H9 (cell line): ENCODE measurements at regions not wholly inside any gene's neighbourhood (a gene's known extent, or its start where the extent isn't known, plus 50 kb on each side); places are given as distances from the start of the nearest gene placed in this dataset.

ENCODE experiments used
- DNase-seq: peaks from one replicate; pipeline ENCODE4 v3.0.0-alpha.2; 2017
- H2AFZ ChIP-seq: one replicate; pipeline ENCODE4 v1.6.1; 2013; ENCODE audit warnings: mild to moderate bottlenecking, low read length, control low read depth, moderate library complexity
- H2AK5ac ChIP-seq: 2 replicates; pipeline ENCODE4 v1.6.1; 2013; ENCODE audit warnings: low read length, control low read depth, mixed read lengths; ENCODE audit not compliant: insufficient read length
- H2BK120ac ChIP-seq: one replicate; pipeline ENCODE4 v1.6.1; 2013; ENCODE audit warnings: low read depth, mild to moderate bottlenecking, low read length, control low read depth, inconsistent platforms; ENCODE audit not compliant: poor library complexity, severe bottlenecking
- H2BK12ac ChIP-seq: 2 replicates; pipeline ENCODE4 v1.6.1; 2013; ENCODE audit warnings: low read length, control low read depth, mixed read lengths, low read depth; ENCODE audit not compliant: insufficient read length
- H2BK15ac ChIP-seq: 2 replicates; pipeline ENCODE4 v1.6.1; 2013; ENCODE audit warnings: low read depth, low read length, control low read depth
- H2BK20ac ChIP-seq: one replicate; pipeline ENCODE4 v1.6.1; 2013; ENCODE audit warnings: low read depth, mild to moderate bottlenecking, low read length, control low read depth, inconsistent platforms; ENCODE audit not compliant: poor library complexity, severe bottlenecking
- H2BK5ac ChIP-seq: 2 replicates; pipeline ENCODE4 v1.6.1; 2013; ENCODE audit warnings: low read length, control low read depth, mixed read lengths; ENCODE audit not compliant: insufficient read length
- H3K14ac ChIP-seq: 2 replicates; pipeline ENCODE4 v1.6.1; 2013; ENCODE audit warnings: low read length, control low read depth; ENCODE audit not compliant: insufficient read depth
- H3K18ac ChIP-seq: 2 replicates; pipeline ENCODE4 v1.6.1; 2013; ENCODE audit warnings: low read depth, mild to moderate bottlenecking, mixed read lengths, low read length, control low read depth; ENCODE audit not compliant: insufficient read length
- H3K23ac ChIP-seq: 2 replicates; pipeline ENCODE4 v1.6.1; 2013; ENCODE audit warnings: low read length, control low read depth, mixed read lengths, low read depth; ENCODE audit not compliant: insufficient read length
- H3K23me2 ChIP-seq: 2 replicates; pipeline ENCODE4 v1.6.1; 2013; ENCODE audit warnings: low read depth, mild to moderate bottlenecking, mixed read lengths, low read length, control low read depth; ENCODE audit not compliant: insufficient read length, poor library complexity, severe bottlenecking
- H3K27ac ChIP-seq: 2 replicates; pipeline ENCODE4 v1.5.1; 2013; ENCODE audit warnings: low read length, control low read depth, mixed read lengths, low read depth; ENCODE audit not compliant: insufficient read length
- H3K27me3 ChIP-seq: 2 replicates; pipeline ENCODE4 v1.6.1; 2013; ENCODE audit warnings: low read length, control low read depth, inconsistent platforms; ENCODE audit not compliant: insufficient read depth
- H3K4ac ChIP-seq: 2 replicates; pipeline ENCODE4 v1.6.1; 2013; ENCODE audit warnings: low read depth, mild to moderate bottlenecking, control low read depth, inconsistent platforms, low read length, moderate library complexity
- H3K4me1 ChIP-seq: 2 replicates; pipeline ENCODE4 v1.6.1; 2013; ENCODE audit warnings: low read length, control low read depth, inconsistent platforms; ENCODE audit not compliant: insufficient read depth
- H3K4me2 ChIP-seq: 2 replicates; pipeline ENCODE4 v1.6.1; 2013; ENCODE audit warnings: low read length, control low read depth, mixed read lengths; ENCODE audit not compliant: insufficient read length, insufficient read depth
- H3K56ac ChIP-seq: 2 replicates; pipeline ENCODE4 v1.6.1; 2013; ENCODE audit warnings: low read depth, mild to moderate bottlenecking, mixed read lengths, low read length, control low read depth; ENCODE audit not compliant: insufficient read length
- H3K79me1 ChIP-seq: 2 replicates; pipeline ENCODE4 v1.6.1; 2013; ENCODE audit warnings: low read depth, mild to moderate bottlenecking, moderate library complexity, low read length, control low read depth, inconsistent platforms; ENCODE audit not compliant: insufficient read depth, poor library complexity, severe bottlenecking
- H3K79me2 ChIP-seq: 2 replicates; pipeline ENCODE4 v1.6.1; 2013; ENCODE audit warnings: low read length, control low read depth, inconsistent platforms; ENCODE audit not compliant: insufficient read depth
- H3K9ac ChIP-seq: 2 replicates; pipeline ENCODE4 v1.6.1; 2013; ENCODE audit warnings: low read length, control low read depth, mixed read lengths; ENCODE audit not compliant: insufficient read length; ENCODE audit errors: extremely low read depth
- H3K9me3 ChIP-seq: one replicate; pipeline ENCODE4 v1.6.1; 2013; ENCODE audit warnings: low read depth, low read length, inconsistent platforms; ENCODE audit not compliant: control insufficient read depth
- H3T11ph ChIP-seq: one replicate; pipeline ENCODE4 v1.6.1; 2013; ENCODE audit warnings: mild to moderate bottlenecking, low read length, control low read depth, inconsistent platforms
- H4K20me1 ChIP-seq: one replicate; pipeline ENCODE4 v1.6.1; 2013; ENCODE audit not compliant: control insufficient read depth, insufficient read length, insufficient read depth
- H4K5ac ChIP-seq: 2 replicates; pipeline ENCODE4 v1.6.1; 2013; ENCODE audit warnings: low read depth, mild to moderate bottlenecking, mixed read lengths, low read length, control low read depth; ENCODE audit not compliant: insufficient read length
- H4K8ac ChIP-seq: replicated peaks from 2 replicates; pipeline ENCODE4 v1.6.1; 2013; ENCODE audit warnings: low read length, control low read depth, mixed read lengths, low read depth; ENCODE audit not compliant: insufficient read length
- H4K91ac ChIP-seq: 2 replicates; pipeline ENCODE4 v1.6.1; 2013; ENCODE audit warnings: low read depth, mild to moderate bottlenecking, moderate library complexity, mixed read lengths, low read length, control low read depth; ENCODE audit not compliant: insufficient read length
- H3K27ac Mint-ChIP-seq, 3 experiments: 2 replicates in 2 of 3; 3 replicates in 1 of 3; pipeline ENCODE4 v1.8.0; 2020 to 2021; ENCODE audit warnings: mixed read lengths in 3 of 3, mild to moderate bottlenecking in 1 of 3, moderate library complexity in 1 of 3
- H3K27me3 Mint-ChIP-seq: 2 replicates; pipeline ENCODE4 v1.8.0; 2021; ENCODE audit warnings: low read depth, mild to moderate bottlenecking, moderate library complexity, mixed read lengths
- H3K36me3 Mint-ChIP-seq, 3 experiments: 2 replicates in 2 of 3; 3 replicates in 1 of 3; pipeline ENCODE4 v1.8.0; 2020 to 2021; ENCODE audit warnings: low read depth in 3 of 3, mixed read lengths in 3 of 3; ENCODE audit not compliant: insufficient read depth in 1 of 3
- H3K4me1 Mint-ChIP-seq, 2 experiments: 2 replicates each; pipeline ENCODE4 v1.8.0; 2020; ENCODE audit warnings: mixed read lengths in 2 of 2
- H3K4me3 Mint-ChIP-seq, 2 experiments: 2 replicates in 1 of 2; 3 replicates in 1 of 2; pipeline ENCODE4 v1.8.0; 2020 to 2021; ENCODE audit warnings: mild to moderate bottlenecking in 2 of 2, mixed read lengths in 2 of 2, moderate library complexity in 1 of 2
- H3K9me3 Mint-ChIP-seq, 2 experiments: 2 replicates in 1 of 2; 3 replicates in 1 of 2; pipeline ENCODE4 v1.8.0; 2020; ENCODE audit warnings: mild to moderate bottlenecking in 2 of 2, mixed read lengths in 2 of 2, moderate library complexity in 1 of 2
- WGBS: extraction: QIAGEN DNeasy Blood & Tissue Kit; methylation state at CpG from one replicate; pipeline ENCODE4 v1.1.7; 2013; ENCODE audit warnings: missing lambda C conversion rate, low lambda C conversion rate, mixed read lengths; ENCODE audit not compliant: insufficient read length; ENCODE audit errors: extremely low coverage; 5-methylcytosine and 5-hydroxymethylcytosine counted together
- TF ChIP-seq, protein P1 (sequence below): fragments of 200-600 bp; sonication (generic); conservative IDR thresholded peaks from 3 replicates; pipeline ENCODE4 v1.8.0; 2021; ENCODE audit warnings: antibody characterized with exemption, mild to moderate bottlenecking

DNA sequence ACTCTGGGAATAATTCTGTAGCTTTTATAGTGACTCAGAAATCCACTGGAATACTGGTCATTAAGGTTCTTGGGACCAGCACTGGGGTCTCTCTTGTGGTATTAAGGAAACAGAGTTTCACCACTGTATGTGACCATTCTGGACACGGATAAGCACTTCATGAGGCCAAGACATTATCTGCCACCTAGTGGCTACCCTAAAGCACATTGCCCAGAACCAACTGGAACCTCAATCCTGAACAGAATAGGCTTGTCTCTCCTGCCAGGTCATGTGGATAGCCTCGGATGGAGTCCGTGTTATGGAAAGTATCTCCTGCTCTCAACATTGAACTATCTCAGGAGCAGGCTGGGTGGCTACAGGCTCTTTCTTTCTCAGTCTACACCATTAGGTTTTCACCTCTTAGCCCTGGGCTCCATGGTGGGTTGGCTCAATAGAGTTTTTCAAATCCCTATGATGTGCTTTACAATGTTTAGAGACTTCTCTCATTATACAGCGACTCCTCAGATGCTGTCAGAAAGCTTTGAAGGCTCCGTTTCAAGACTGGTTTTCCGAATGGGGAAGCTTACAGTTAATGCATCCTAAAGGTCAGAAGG lies 167.6 kb upstream of the ST8SIA2 start:
- no peaks in the 10 kb centered on the region for H4K20me1 ChIP-seq
- H3K4ac ChIP-seq = no peak overlapping the region
- H3K4me3 Mint-ChIP-seq = no peak overlapping the region
- H3K9me3 ChIP-seq = no peaks in the 10 kb centered on the region
- H3T11ph ChIP-seq = no peak overlapping the region
- no peaks in the 10 kb centered on the region; the same call in 1 of the 2 replicates for H3K79me2 ChIP-seq
- WGBS = no CpG with 5 or more reads among the region's 6 CpGs
- TF ChIP-seq, protein P1, sequence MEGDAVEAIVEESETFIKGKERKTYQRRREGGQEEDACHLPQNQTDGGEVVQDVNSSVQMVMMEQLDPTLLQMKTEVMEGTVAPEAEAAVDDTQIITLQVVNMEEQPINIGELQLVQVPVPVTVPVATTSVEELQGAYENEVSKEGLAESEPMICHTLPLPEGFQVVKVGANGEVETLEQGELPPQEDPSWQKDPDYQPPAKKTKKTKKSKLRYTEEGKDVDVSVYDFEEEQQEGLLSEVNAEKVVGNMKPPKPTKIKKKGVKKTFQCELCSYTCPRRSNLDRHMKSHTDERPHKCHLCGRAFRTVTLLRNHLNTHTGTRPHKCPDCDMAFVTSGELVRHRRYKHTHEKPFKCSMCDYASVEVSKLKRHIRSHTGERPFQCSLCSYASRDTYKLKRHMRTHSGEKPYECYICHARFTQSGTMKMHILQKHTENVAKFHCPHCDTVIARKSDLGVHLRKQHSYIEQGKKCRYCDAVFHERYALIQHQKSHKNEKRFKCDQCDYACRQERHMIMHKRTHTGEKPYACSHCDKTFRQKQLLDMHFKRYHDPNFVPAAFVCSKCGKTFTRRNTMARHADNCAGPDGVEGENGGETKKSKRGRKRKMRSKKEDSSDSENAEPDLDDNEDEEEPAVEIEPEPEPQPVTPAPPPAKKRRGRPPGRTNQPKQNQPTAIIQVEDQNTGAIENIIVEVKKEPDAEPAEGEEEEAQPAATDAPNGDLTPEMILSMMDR = peak; percentile 74
- H3K27ac ChIP-seq = no peak overlapping the region
- no peak overlapping the region for H3K23ac ChIP-seq
- no peaks in the 10 kb centered on the region for H3K4me1 Mint-ChIP-seq
- H2BK20ac ChIP-seq = no peak overlapping the region
- H3K18ac ChIP-seq = no peak overlapping the region
- H2BK15ac ChIP-seq = no peak overlapping the region
- H2AFZ ChIP-seq = no peak overlapping the region
- H3K4me1 ChIP-seq = no peaks in the 10 kb centered on the region
- 0 out of 7 replicates have a peak, but pooled peaks cover 0 to 4% (median 0%) of the 10 kb centered on the region in 3 experiments for H3K36me3 Mint-ChIP-seq
- no peak overlapping the region for H4K8ac ChIP-seq
- H2BK12ac ChIP-seq = no peak overlapping the region
- DNase-seq = peak; percentile 45
- H3K14ac ChIP-seq = no peak overlapping the region
- no peak overlapping the region for H2BK120ac ChIP-seq
- H3K79me1 ChIP-seq = no peaks in the 10 kb centered on the region
- no peaks in the 10 kb centered on the region for H3K27me3 Mint-ChIP-seq
- no peak overlapping the region for H2BK5ac ChIP-seq
- no peak overlapping the region for H3K27ac Mint-ChIP-seq
- no peaks in the 10 kb centered on the region for H3K23me2 ChIP-seq
- H3K9ac ChIP-seq = no peak overlapping the region
- no peak overlapping the region for H2AK5ac ChIP-seq
- H3K4me2 ChIP-seq = no peak overlapping the region
- no peaks in the 10 kb centered on the region for H3K27me3 ChIP-seq
- H3K56ac ChIP-seq = no peak overlapping the region
- H4K5ac ChIP-seq = no peak overlapping the region
- H3K9me3 Mint-ChIP-seq = peaks cover 0 to 5% of the 10 kb centered on the region in 2 experiments; a peak in 3 of 5 replicates
- H4K91ac ChIP-seq = no peak overlapping the region
